ENCODE measurements at regions not wholly inside any gene's neighbourhood (a gene's known extent, or its start where the extent isn't known, plus 50 kb on each side); places are given as distances from the start of the nearest gene placed in this dataset.
"Not testable (repeated sequence)": the region's sequence is repeated elsewhere in the genome, so short reads cannot be mapped to it uniquely, and the experiment has no call there.

DNA sequence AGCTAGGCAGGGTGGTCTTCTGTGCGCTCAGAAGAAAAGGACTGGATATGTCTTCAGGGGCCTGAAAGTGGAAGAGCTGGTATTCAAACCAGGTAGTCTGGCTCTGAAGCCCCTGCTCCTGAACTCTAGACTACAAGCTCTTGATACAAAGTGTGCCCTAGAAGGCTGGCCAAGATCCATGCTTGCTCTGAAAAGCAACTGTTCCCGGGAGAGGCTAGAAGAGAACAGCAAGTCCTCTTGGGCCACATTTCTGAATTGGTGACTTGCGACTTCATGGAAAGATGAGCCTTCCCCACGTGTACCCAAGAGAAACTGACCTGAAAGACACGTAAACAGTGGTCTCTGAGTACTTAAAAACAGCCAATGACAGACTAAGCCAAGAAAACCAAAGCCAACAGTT, 123.3 kb upstream of the GRIK3 start:
- no peak for FAIRE-seq
- no peak for DNase-seq (ENCODE audit: low spot score in 2 of 2)

DNA sequence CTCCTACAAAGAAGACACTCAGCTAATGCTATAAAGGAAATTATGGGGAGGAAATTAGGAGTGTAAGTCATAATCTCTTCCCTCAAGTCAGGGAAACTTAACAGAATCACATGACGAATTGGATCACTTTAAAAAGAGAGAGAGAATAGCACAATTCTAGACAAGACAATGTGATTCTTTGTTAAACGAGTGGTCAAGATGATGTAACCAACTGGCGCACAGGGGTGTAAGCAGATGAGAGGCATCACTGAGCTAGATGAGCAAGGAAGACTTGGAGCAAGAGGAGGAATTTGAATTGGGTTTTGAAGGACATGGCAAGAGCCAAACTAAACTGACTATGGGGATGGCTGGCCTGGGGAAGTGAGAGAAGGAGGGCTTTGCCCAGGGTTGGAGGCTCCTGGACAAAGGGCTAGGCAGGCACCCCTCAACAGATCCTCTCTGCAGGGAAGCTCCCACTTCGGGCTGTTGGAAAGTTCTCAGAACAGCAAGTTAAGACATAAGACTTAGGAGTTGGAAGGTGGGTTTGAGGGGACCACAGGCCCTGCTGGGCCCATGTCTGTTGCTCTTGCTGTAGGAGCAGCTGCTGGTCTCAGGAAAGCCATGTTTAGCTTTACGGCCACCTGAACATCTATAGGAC, 123.9 kb upstream of the GRIK3 start:
- DNase-seq (ENCODE audit: low spot score in 2 of 2) (no peak), FAIRE-seq (peak; percentile 75)

DNA sequence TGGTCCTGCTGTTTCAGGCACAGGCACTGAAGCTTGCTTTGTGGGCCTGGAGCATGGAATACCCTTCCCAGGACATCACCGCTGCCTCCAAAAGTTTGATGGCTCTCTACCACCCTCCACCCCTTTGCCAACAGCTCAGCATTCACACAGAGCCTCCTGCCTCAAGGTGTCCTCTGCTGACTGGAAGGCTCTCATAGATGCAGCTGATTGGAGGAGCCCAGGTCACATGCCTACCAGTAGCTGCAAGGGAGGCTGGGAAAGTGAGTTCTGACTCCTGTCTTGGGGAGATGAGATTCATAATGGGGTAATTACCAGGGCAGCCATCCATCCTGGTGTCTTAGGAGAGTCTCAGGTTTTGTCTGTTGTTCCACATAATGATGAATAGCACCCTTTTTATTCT, 124.8 kb upstream of the GRIK3 start:
- DNase-seq (ENCODE audit: low spot score in 2 of 2): no peak
- no peak for FAIRE-seq

- DNase-seq (ENCODE audit: low spot score in 2 of 2) (no peak), FAIRE-seq (no peak)
These were observed 126.9 kb upstream of the GRIK3 start for GRCh38 chr1:37161171-37161570.

DNA sequence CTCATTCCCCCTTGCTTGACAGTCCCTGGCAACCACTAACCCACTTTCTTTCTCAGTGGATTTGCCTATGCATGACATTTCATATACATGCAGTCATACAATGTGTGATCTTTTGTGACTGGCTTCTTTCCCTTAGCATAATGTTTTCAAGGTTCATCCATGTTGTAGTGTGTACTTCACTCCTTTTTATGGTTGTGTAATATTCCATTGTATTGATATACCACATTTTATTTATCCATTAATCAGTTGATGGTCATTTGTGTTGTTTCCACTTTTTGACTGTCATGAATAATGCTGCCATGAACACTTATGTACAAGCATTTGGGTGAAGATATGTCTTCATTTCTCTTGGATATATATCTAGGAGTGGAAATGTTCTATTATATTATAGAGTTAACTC, 127.7 kb upstream of the GRIK3 start:
- FAIRE-seq: no peak

DNA sequence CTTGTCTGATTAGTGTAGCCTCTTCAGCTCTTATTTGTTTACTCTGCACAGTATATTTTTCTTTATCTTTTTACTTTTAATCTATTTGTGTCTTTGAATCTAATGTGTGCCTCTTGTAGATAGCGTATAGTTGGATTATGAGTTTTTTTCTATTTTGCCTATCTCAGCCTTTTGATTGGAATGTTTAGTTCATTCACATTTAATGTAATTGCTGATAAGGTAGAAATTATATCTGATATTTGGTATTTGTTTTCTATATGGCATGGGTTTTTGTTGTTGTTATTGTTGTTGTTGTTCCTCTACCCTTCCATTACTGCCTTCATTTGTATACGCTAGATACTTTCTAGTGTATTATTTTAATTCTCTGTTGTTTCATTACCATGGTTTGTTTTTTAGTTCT, 131.7 kb upstream of the GRIK3 start:
- FAIRE-seq (no peak), DNase-seq (ENCODE audit: low spot score in 2 of 2) (no peak)

More for the DNA sequence above, 127.7 kb upstream of the GRIK3 start:
- no peak for DNase-seq (ENCODE audit: low spot score in 2 of 2)

GRCh38 chr1:37167479-37167878, 133.2 kb upstream of the GRIK3 start:
- DNase-seq (ENCODE audit: low spot score in 2 of 2) (no peak), FAIRE-seq (no peak)

DNA sequence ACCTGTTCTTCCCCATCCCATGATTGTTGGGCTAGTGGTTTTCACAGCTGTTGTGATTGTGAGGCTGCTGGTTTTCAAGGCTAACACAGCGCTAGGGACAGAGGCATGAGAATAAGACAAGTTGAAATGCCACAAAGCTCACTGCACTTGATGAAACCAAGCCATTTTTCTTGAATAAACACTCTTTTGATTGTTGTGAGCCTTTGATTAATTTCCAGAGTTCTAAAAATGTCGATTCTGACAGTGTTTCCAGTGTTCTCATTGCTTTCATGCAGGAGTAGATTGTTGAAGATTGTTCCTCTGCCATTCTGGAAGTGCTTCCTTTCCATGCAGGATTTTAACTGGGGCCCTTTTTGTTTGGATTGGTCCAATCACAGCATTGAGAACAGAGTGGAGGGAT, 134.9 kb upstream of the GRIK3 start:
- FAIRE-seq (no peak), DNase-seq (ENCODE audit: low spot score in 2 of 2) (no peak)

- DNase-seq (ENCODE audit: low spot score in 2 of 2) (no peak), FAIRE-seq (no peak)
These were observed 135.5 kb upstream of the GRIK3 start for GRCh38 chr1:37169743-37170275.

GRCh38 chr1:37171691-37172090, 137.4 kb upstream of the GRIK3 start:
- DNase-seq (ENCODE audit: low spot score in 2 of 2) (no peak), FAIRE-seq (no peak)

GRCh38 chr1:37174341-37174740, 140.0 kb upstream of the GRIK3 start:
- DNase-seq (ENCODE audit: low spot score in 2 of 2) (no peak), FAIRE-seq (no peak)

DNA sequence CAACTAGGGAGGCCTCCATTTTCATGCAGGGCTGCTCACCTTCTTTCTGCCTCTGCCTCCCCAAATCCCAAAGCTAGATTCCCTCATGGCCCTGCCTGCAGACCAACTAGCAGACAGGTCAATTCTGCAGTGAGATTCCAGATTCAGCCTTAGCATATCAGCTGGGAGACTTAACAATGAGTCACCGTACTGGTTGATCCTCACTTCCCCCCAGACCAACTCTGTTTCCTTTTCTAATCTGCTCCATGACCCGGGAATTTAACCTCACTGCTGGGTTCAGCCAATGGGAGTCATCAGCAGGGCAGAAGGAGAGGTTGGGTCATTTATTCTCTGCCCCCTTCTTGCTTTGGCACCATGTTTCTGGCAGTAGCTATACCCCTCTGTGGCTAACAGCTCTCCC, 140.6 kb upstream of the GRIK3 start:
- DNase-seq (ENCODE audit: low spot score in 2 of 2) (no peak), FAIRE-seq (no peak)

DNA sequence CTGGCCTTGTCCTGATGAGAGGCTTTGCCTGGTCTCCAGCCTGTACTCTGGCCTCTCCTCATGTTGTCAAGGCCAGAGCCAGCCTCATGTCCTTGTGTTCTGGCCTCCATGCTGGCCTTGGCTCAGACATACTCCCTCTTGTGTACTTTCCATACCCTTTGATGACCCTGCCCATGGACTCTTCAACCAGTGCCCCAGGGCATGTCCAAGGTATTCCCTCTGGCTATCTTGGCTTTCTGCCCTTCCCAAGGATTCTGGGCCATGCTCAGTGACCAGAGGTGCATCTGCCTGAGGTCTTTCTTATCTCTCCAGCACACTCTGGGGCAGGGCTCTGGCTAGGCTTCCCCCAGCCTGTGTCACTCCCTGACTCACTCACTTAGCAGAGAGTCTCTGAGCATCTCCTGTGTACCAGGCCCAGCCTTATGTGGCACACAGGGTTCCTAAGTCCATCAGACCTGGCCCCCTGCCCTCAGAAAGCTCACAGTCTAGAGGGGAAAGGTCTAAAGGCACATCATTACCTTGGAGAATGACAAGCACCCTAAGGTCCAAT, 141.4 kb upstream of the GRIK3 start:
- FAIRE-seq: no peak

GRCh38 chr1:37176269-37176668, 142.0 kb upstream of the GRIK3 start:
- no peak for FAIRE-seq

More for the DNA sequence above, 141.4 kb upstream of the GRIK3 start:
- no peak for DNase-seq (ENCODE audit: low spot score in 2 of 2)

DNA sequence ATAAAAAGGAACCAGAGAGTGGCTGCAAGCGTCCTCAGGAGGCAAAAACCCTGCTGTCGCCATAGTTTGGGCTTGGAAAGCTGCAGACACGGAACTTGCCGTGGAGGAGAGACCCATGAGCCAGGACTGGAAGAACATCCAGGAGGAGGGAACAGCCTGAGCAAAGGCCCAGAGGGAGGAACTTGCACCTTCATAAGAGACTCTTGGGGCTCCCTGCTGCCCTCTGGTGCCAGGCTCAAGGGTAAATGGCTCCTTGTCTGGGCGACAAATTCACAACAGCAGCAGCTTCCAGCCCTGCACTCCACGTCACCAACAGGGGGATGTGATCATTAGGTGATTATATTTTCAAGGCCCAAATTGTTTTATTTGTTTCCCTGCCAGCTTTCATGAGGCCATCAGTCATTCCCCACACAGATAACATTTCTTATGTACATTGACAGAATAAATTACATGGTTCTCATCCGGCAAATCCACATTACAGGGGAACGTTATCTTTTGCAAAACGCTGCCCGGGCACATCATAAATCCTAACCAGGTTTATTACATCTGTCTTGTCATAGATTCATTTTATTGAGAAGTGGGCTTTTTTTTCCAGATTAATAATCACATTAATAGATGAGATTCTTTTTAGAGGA, 143.0 kb upstream of the GRIK3 start:
- FAIRE-seq: no peak
- no peak for DNase-seq (ENCODE audit: low spot score in 2 of 2)

More at GRCh38 chr1:37176269-37176668, 142.0 kb upstream of the GRIK3 start:
- DNase-seq (ENCODE audit: low spot score in 2 of 2): no peak

DNA sequence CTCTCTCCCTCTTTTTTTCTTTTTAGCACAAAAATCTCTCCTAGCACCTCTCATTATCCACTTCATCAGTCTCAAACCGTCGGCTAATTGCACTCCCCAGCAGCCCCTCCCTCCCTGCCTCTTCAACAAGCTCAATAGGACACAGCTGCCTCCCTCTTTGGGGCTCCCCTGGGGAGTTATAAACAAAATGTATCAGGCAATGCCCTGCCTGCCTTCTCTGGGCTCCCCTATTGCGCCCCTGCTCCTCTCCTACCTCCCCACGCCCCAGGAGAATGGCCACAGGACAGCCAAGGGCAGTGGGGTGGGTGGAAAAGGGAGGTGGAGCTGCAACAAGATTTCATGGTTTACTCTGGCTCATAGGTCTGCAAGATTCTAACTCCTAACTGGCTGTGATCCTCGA, 147.1 kb upstream of the GRIK3 start:
- no peak for FAIRE-seq
- no peak for DNase-seq (ENCODE audit: low spot score in 2 of 2)

DNA sequence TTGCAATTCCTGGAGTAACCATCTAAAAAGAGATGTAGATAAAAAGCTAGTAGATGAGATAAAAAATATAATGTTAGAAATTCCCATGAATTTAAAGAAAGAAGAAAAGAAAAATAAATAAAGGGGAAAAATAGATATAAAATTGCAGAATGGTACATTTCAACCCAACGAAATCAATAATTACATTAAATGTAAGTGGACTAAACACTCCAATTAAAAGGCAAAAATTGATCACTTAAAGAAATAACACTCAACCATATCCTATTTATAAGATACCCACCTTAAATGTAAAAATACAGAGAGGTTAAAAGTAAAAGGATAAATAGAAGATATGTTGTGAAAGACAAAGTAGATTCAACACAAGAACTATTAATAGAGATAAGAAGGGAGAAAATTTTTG, 150.5 kb upstream of the GRIK3 start:
- no peak for DNase-seq (ENCODE audit: low spot score in 2 of 2)
- no peak for FAIRE-seq

DNA sequence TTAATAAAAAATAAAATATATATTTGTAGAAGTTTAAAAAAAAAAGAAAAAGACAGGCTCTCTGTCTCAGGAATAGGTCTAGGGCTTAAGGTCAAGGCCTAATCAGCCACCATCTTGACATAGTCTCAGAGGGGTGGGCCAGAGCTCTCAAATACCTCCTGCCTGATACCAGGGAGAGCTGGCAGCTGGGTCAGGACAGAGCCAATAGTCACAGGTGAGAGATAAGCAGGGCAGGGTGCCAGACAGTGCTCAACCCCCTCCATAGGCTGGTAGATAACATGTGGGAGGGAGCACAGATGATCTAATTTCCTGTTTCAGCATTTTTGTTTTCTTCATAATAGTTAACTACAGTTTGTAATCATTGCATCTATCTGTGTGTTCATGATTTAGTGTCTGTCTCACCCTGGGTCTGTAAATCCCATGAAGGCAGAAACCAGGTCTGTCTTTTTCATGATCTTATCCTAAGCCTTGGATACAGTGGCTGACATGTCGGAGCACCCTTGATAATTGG, 152.0 kb upstream of the GRIK3 start:
- FAIRE-seq (no peak), DNase-seq (ENCODE audit: low spot score in 2 of 2) (no peak)

- no peak for DNase-seq (ENCODE audit: low spot score in 2 of 2)
- no peak for FAIRE-seq
These were observed 154.8 kb upstream of the GRIK3 start for GRCh38 chr1:37189111-37189510.

GRCh38 chr1:37197411-37197810, 163.1 kb upstream of the GRIK3 start:
- DNase-seq (ENCODE audit: low spot score in 2 of 2) (no peak), FAIRE-seq (no peak)

GRCh38 chr1:37214305-37214704, 180.0 kb upstream of the GRIK3 start:
- FAIRE-seq; DNase-seq (ENCODE audit: low spot score in 2 of 2): not testable (repeated sequence)

DNA sequence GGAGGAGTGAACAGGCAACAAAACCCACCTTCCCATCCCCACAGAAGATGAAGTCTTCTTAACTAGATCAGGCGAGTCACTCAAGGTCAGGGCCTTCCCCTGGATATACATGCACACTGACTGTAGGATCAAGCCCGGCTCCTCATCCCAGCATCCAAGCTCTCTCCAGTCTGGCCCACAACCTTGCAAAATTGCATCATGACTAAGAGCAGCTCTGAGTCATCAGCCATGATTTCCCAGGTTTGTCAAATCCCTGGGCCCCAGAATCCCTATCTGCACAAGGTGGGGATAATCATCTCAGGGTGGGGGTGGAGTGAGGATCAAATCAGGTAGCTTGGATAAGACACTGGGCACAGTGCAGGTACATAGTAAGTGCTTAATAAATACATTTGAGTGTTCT, 199.3 kb upstream of the GRIK3 start:
- no peak for DNase-seq (ENCODE audit: low spot score in 2 of 2)
- no peak for FAIRE-seq

All from frontal cortex (tissue), 3 donors.